ENCODE measurements at regions not wholly inside any gene's neighbourhood (a gene's known extent, or its start where the extent isn't known, plus 50 kb on each side); places are given as distances from the start of the nearest gene placed in this dataset.

- no peaks in the 10 kb centered on the region for H3F3A ChIP-seq (ENCODE audit: insufficient read depth, low read length)
- H3K9me2 ChIP-seq (ENCODE audit: low read depth, low read length): no peaks in the 10 kb centered on the region
- TF ChIP-seq CTCF (IDR thresholded peaks at IDR 0.05; ENCODE audit: low read length): no peak
- TF ChIP-seq EZH2 (IDR thresholded peaks at IDR 0.05; ENCODE audit: borderline replicate concordance, low read length): no peak
- no peaks in the 10 kb centered on the region for H3K27me3 ChIP-seq (ENCODE audit: insufficient read depth, low read length)
- no peak overlapping the region for H3K4me2 ChIP-seq (ENCODE audit: low read length)
- H4K20me1 ChIP-seq (ENCODE audit: insufficient read depth, low read length): no peaks in the 10 kb centered on the region
- H3K79me2 ChIP-seq (ENCODE audit: insufficient read depth, low read length): no peaks in the 10 kb centered on the region
- H3K9me3 ChIP-seq (ENCODE audit: low read length): no peaks in the 10 kb centered on the region
- H3K9ac ChIP-seq (ENCODE audit: low read length): no peak overlapping the region
- no peaks in the 10 kb centered on the region for H3K4me1 ChIP-seq (ENCODE audit: insufficient read depth, low read length, severe bottlenecking)
- no peak overlapping the region for H3K27ac ChIP-seq (ENCODE audit: low read depth, low read length, poor library complexity, severe bottlenecking)
- H3K4me3 ChIP-seq (ENCODE audit: low read depth, low read length, poor library complexity, severe bottlenecking): no peak overlapping the region
- H3K36me3 ChIP-seq (ENCODE audit: insufficient read depth, low read length): no peaks in the 10 kb centered on the region
- H2AFZ ChIP-seq (ENCODE audit: low read length): no peak overlapping the region
Measured at GRCh38 chr10:114726820-114727271, 68.8 kb upstream of the ABLIM1 start.

DNA sequence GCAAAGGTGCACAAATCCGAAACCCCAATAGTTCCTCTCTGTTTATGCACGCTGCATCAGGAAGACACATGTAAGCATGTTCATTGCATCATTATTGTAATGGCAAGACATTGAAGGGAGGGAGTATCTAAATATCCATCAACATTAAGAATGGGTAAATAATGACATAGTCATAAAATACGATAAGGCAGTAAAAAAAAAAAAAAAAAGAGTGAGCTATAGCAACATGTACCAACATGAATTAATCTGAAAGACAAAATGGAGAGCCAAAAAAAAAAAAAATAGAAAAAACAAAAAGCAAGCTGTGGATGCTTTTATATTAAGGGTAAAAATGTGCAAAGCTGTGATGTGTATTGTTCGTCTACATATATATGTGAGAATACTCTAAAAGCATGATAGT, 70.2 kb upstream of the ABLIM1 start:
- Histone ChIP-seq H3K9me2 (ENCODE audit: low read depth, low read length) (no peaks in the 10 kb centered on the region), H3K27ac (ENCODE audit: low read depth, low read length, poor library complexity, severe bottlenecking) (no peak overlapping the region), H2AFZ (ENCODE audit: low read length) (no peak overlapping the region), H3K4me2 (ENCODE audit: low read length) (no peak overlapping the region), H4K20me1 (ENCODE audit: insufficient read depth, low read length) (no peaks in the 10 kb centered on the region), H3K9me3 (ENCODE audit: low read length) (no peaks in the 10 kb centered on the region), H3K4me3 (ENCODE audit: low read depth, low read length, poor library complexity, severe bottlenecking) (no peak overlapping the region), H3F3A (ENCODE audit: insufficient read depth, low read length) (no peaks in the 10 kb centered on the region), H3K36me3 (ENCODE audit: insufficient read depth, low read length) (no peaks in the 10 kb centered on the region), H3K4me1 (ENCODE audit: insufficient read depth, low read length, severe bottlenecking) (no peaks in the 10 kb centered on the region), H3K79me2 (ENCODE audit: insufficient read depth, low read length) (no peaks in the 10 kb centered on the region), H3K27me3 (ENCODE audit: insufficient read depth, low read length) (no peaks in the 10 kb centered on the region), H3K9ac (ENCODE audit: low read length) (no peak overlapping the region)
- TF ChIP-seq EZH2 (IDR thresholded peaks at IDR 0.05; ENCODE audit: borderline replicate concordance, low read length) (no peak), CTCF (IDR thresholded peaks at IDR 0.05; ENCODE audit: low read length) (no peak)

- Histone ChIP-seq H3K9ac (ENCODE audit: low read length) (no peak overlapping the region), H3K4me2 (ENCODE audit: low read length) (no peak overlapping the region), H3K9me3 (ENCODE audit: low read length) (no peaks in the 10 kb centered on the region), H3K36me3 (ENCODE audit: insufficient read depth, low read length) (no peaks in the 10 kb centered on the region), H4K20me1 (ENCODE audit: insufficient read depth, low read length) (no peaks in the 10 kb centered on the region), H3K4me1 (ENCODE audit: insufficient read depth, low read length, severe bottlenecking) (no peaks in the 10 kb centered on the region), H3K9me2 (ENCODE audit: low read depth, low read length) (no peaks in the 10 kb centered on the region), H3K79me2 (ENCODE audit: insufficient read depth, low read length) (no peaks in the 10 kb centered on the region), H3K27me3 (ENCODE audit: insufficient read depth, low read length) (no peaks in the 10 kb centered on the region), H3K27ac (ENCODE audit: low read depth, low read length, poor library complexity, severe bottlenecking) (no peak overlapping the region), H2AFZ (ENCODE audit: low read length) (no peak overlapping the region), H3F3A (ENCODE audit: insufficient read depth, low read length) (no peaks in the 10 kb centered on the region), H3K4me3 (ENCODE audit: low read depth, low read length, poor library complexity, severe bottlenecking) (no peak overlapping the region)
- TF ChIP-seq CTCF (IDR thresholded peaks at IDR 0.05; ENCODE audit: low read length) (no peak), EZH2 (IDR thresholded peaks at IDR 0.05; ENCODE audit: borderline replicate concordance, low read length) (no peak)
Measured at GRCh38 chr10:114729103-114729659, 71.1 kb upstream of the ABLIM1 start.

Data from OCI-LY1 (cell line).